ENCODE measurements at regions not wholly inside any gene's neighbourhood (a gene's known extent, or its start where the extent isn't known, plus 50 kb on each side); places are given as distances from the start of the nearest gene placed in this dataset.

DNA sequence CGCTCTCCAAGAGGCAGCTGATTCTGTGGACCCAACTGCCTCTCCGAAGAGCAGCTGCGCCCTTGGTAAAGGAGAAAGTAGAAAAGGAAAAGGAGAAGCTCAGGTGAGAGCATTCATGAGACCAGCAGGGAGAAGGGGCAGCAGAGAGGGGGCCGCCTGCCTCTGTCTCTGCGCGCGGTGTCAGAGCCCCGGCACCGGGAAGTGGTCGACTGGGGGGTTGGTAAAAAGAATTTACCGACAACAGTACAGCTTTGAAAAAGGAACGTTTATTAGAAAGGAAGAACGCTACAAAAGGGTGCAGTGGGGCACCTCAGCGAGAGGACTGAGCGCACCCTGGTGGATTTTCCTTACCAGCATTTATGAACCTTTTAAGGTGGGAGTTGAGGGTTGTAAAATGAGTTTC, 61.9 kb downstream of the GPR6 start:
- TF ChIP-seq, protein P1, sequence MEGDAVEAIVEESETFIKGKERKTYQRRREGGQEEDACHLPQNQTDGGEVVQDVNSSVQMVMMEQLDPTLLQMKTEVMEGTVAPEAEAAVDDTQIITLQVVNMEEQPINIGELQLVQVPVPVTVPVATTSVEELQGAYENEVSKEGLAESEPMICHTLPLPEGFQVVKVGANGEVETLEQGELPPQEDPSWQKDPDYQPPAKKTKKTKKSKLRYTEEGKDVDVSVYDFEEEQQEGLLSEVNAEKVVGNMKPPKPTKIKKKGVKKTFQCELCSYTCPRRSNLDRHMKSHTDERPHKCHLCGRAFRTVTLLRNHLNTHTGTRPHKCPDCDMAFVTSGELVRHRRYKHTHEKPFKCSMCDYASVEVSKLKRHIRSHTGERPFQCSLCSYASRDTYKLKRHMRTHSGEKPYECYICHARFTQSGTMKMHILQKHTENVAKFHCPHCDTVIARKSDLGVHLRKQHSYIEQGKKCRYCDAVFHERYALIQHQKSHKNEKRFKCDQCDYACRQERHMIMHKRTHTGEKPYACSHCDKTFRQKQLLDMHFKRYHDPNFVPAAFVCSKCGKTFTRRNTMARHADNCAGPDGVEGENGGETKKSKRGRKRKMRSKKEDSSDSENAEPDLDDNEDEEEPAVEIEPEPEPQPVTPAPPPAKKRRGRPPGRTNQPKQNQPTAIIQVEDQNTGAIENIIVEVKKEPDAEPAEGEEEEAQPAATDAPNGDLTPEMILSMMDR (IDR thresholded peaks at IDR 0.05), result peak in 2 of 3 experiments; percentile 32 to 36
- TF ChIP-seq POLR2A (IDR thresholded peaks at IDR 0.05), result no peak

Data from testis (tissue), 2 donors.